GM18873 (cell line): ENCODE measurements at regions not wholly inside any gene's neighbourhood (a gene's known extent, or its start where the extent isn't known, plus 50 kb on each side); places are given as distances from the start of the nearest gene placed in this dataset.

Experiments used
- ATAC-seq: cut with Tn5 transposase; IDR thresholded peaks from one replicate; pipeline ENCODE4 v1.9.1; 2021; ENCODE audit warnings: mild to moderate bottlenecking, moderate library complexity, moderate number of reproducible peaks; ENCODE audit not compliant: unreplicated experiment, low FRiP score

GRCh38 chr20:39518654-39519053 is 556.5 kb downstream of the DHX35 start:
- ATAC-seq: no peak

- ATAC-seq: no peak
Observed at GRCh38 chr20:39516964-39517363, 554.8 kb downstream of the DHX35 start.

GRCh38 chr20:39504710-39505094 is 542.6 kb downstream of the DHX35 start:
- ATAC-seq: no peak

- ATAC-seq: no peak
Observed at GRCh38 chr20:39503902-39504709, 542.0 kb downstream of the DHX35 start.

- no peak for ATAC-seq
Observed at GRCh38 chr20:39492223-39492797, 530.2 kb downstream of the DHX35 start.

- no peak for ATAC-seq
Observed at GRCh38 chr20:39491711-39492110, 529.6 kb downstream of the DHX35 start.

- no peak for ATAC-seq
Observed at GRCh38 chr20:39489986-39490560, 527.9 kb downstream of the DHX35 start.

GRCh38 chr20:39480276-39481043 is 518.3 kb downstream of the DHX35 start:
- no peak for ATAC-seq

- no peak for ATAC-seq
Observed at GRCh38 chr20:39479196-39479810, 517.2 kb downstream of the DHX35 start.

GRCh38 chr20:39474879-39475278 is 512.7 kb downstream of the DHX35 start:
- no peak for ATAC-seq

- ATAC-seq: no peak
Observed at GRCh38 chr20:39473536-39473935, 511.4 kb downstream of the DHX35 start.

GRCh38 chr20:39468703-39469102 is 506.6 kb downstream of the DHX35 start:
- ATAC-seq: no peak

- no peak for ATAC-seq
Observed at GRCh38 chr20:39464238-39464637, 502.1 kb downstream of the DHX35 start.

- ATAC-seq: no peak
Observed at GRCh38 chr20:39462416-39462945, 500.3 kb downstream of the DHX35 start.

GRCh38 chr20:39458452-39458851 is 496.3 kb downstream of the DHX35 start:
- ATAC-seq: no peak

- ATAC-seq: no peak
Observed at GRCh38 chr20:39453890-39454289, 491.7 kb downstream of the DHX35 start.

- ATAC-seq: no peak
Observed at GRCh38 chr20:39452583-39453340, 490.6 kb downstream of the DHX35 start.

GRCh38 chr20:39451386-39451785 is 489.2 kb downstream of the DHX35 start:
- no peak for ATAC-seq

GRCh38 chr20:39446397-39446796 is 484.3 kb downstream of the DHX35 start:
- ATAC-seq: no peak

GRCh38 chr20:39445095-39445494 is 483.0 kb downstream of the DHX35 start:
- no peak for ATAC-seq
